NCI-H2107 (cell line): ENCODE measurements at regions not wholly inside any gene's neighbourhood (a gene's known extent, or its start where the extent isn't known, plus 50 kb on each side); places are given as distances from the start of the nearest gene placed in this dataset.
"Not testable (repeated sequence)": the region's sequence is repeated elsewhere in the genome, so short reads cannot be mapped to it uniquely, and the experiment has no call there.

Experiments
- DNase-seq: peaks from one replicate; lab custom pipeline; 2025; lab: John Stamatoyannopoulos, UW

DNA sequence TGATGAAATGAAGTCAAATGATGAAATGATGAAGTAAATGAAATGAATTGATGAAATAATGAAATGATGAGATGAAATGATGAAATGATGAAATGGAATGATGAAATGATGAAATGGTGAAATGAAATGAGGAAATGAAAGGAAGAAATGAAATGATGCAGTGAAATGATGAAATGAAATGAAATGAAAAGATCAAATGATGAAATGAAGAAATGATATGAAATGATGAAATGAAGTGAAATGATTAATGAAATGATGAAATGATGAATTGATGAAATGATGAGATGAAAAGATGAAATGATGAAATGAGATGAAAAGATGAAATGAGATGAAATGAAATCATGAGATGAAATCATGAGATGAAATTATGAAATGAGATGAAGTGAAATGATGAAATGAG is 139.2 kb upstream of the ERV3-1 start:
- DNase-seq: not testable (repeated sequence)

DNA sequence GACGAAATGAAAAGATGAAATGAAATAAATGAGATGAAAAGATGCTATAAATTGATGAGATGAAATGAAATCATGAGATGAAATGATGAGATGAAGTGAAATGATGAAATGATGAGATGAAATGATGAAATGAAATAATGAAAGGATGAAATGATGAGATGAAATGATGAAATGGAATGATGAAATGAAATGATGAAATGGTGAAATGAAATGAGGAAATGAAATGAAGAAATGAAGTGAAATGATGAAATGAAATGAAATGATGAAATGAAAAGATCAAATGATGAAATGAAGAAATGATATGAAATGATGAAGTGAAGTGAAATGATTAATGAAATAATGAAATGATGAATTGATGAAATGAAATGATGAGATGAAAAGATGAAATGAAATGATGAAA is 138.5 kb upstream of the ERV3-1 start:
- DNase-seq: not testable (repeated sequence)

DNA sequence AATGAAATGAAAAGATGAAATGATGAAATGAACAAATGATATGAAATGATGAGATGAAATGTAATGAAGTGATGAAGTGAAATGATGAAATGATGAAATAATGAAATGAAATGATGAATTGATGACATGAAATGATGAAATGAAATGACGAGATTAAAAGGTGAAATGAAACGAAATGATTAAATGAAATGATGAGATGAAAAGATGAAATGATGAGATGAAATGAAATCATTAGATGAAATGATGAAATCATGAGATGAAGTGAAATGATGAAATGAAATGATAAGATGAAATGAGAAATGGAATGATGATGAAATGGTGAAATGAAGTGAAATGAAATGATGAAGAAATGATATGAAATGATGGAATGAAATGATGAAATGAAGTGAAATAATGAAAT is 138.1 kb upstream of the ERV3-1 start:
- not testable (repeated sequence) for DNase-seq

DNA sequence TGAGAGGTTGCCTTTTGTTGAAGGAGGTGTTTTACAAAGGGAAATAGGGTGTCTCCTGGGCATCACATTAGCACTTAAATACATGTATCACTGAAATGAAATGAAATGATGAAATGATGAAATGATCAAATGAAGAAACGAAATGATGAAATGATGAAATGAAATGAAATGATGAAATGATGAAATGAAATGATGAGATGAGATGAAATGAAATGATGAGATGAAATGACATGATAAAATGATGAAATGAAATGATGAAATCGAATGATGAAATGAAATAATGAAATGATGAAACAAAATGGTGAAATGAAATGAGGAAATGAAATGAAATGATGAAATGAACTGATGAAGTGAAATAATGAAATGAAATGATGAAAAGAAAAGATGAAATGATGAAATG is 137.6 kb upstream of the ERV3-1 start:
- DNase-seq: not testable (repeated sequence)

DNA sequence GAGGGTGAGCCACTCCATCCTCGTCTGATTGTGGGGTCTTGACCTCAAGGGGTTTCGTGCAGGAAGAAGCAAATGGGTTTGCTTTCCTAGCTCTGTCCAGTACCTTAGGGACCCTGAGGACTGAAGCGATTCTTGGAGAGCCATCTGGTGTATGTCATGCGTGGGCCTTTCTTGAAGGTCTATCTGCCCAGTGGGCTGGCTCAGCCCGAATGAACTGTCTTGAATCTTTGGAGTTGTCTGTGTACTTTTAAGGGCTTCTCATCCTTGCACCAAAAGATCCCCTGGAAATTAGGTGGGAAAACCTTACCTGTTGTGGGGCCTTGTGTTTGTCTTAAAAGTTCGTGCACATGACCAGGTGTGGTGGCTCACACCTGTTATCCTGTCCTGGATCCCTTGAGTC is 135.4 kb upstream of the ERV3-1 start:
- DNase-seq: not testable (repeated sequence)

DNA sequence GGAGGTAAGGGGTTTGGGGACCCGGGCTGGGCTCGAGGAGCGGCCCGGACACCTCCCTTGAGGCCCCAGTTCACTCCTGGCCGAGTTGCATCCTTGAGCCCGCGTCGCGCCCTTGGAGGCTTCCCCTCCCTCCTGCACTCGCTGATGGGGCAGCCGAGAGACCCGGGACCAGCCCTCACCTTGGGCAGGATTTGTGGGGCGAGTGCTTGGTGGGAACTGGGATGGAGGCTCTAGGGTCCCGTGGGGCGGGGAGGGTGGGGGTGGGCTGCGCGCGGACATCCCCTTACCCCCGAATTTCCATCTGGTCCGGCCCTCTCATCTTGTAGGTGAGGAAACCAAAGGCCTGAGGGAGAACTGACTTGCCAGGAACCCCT is 134.9 kb upstream of the ERV3-1 start:
- DNase-seq: not testable (repeated sequence)

DNA sequence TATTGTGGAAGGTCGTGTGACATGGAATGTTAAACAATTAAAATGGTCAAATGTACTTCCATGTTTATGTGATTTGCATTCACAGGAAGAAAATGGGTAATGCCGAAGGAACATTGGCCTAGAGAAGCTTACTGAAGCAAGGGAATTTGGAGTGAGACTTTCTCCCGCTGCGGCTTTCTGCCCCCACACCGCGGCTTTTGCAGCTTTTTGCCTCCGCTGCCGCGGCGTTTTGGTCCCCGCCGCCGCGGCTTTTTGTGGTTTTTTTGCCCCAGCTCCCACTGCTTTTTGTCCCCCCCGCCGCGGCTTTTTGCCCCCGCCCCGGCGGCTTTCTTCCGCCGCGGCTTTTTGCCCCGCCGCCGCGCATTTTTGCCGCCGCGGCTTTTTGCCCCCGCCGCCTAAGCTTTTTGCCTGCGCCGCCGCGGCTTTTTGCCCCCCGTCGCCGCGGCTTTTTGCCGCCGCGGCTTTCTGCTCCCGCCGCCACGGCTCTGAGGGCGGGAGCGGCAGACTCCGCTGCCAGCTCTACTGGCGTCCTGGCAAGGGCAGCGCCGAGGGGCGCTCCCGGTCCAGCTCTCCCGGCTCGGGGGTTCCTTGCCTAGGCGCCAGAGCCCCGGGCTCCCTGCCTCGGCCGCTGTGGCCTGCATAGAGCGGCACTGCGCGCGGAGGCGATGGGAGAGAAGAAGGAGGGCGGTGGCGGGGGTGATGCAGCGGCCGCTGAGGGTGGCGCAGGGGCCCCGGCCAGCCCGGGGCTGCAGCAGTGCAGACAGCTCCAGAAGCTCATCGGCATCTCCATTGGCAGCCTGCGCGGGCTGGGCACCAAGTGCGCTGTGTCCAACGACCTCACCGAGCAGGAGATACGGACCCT is 134.3 kb upstream of the ERV3-1 start:
- DNase-seq: not testable (repeated sequence)

DNA sequence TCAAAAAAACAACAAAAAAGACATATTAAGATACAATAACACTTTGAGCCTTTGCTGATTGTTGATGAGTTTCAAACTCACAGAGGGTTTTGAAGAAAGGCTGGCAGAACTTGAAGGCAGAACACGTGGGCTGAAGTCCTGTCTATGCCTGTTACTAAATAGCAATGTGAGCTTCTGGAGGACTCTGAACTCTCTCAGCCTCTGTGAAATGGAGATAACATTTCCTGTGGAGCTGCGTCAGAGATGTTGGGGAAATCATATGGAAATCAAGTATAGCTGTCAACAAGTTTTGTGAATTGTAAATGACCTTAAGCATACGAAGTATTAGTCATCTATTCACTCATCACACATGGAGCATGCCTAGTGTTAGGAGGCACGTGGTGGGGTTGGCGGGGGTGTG is 130.4 kb upstream of the ERV3-1 start:
- DNase-seq: not testable (repeated sequence)

DNA sequence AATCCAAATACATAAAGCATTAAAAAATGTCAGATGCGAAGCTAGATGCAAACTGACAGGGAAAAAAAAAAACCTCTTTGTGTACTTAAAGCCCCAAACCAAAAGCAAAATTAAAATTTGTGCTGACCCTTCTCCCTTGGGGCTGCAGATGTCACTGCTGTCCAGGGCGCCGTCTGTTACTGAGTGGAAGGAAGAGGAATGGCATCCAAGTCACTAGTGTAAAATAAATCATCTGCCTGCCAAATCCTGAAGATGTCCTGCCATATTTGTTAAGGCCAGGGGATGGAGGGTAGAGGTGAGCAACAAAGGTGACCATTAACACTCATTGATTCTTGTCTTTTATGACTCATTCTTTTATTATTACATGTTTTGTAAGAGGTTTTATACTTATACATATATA is 126.6 kb upstream of the ERV3-1 start:
- DNase-seq: not testable (repeated sequence)

DNA sequence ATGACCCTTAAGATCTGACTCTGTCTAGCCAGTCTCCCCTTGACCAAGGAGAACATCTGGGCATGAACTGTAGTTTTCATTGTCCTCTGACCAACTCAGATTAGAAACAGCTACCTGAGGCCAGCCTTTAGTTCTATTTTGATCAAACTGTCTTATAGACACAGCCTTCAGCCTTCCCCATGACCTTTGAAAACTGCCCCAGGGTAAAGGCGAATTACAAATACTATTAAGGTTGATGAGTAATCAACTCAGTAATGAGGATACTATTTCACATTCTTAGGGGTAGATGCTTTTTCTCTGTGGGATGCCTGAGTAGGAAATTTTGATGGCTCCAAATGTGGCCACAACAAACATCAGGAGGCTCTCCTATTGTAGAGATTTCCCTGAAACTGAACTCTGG is 125.8 kb upstream of the ERV3-1 start:
- DNase-seq: not testable (repeated sequence)

DNA sequence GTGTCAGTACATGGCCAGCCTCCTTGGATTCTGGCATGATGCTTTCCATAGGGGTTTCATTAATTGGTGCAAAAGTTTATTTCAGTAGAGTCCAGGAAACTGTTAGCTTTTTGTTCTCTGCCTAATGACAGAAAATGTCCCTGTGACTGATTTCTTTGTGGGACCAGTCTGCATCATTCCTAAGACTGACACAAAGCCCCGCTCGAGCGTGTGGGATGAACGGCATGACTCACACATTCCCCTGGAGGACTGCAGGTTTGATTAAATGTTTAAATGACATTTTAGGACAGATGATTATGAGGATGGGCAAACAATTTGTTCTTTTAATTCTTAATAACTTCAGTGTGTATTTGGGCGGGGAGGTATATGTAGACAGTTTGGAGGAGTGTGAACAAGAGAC is 120.9 kb upstream of the ERV3-1 start:
- DNase-seq: not testable (repeated sequence)

DNA sequence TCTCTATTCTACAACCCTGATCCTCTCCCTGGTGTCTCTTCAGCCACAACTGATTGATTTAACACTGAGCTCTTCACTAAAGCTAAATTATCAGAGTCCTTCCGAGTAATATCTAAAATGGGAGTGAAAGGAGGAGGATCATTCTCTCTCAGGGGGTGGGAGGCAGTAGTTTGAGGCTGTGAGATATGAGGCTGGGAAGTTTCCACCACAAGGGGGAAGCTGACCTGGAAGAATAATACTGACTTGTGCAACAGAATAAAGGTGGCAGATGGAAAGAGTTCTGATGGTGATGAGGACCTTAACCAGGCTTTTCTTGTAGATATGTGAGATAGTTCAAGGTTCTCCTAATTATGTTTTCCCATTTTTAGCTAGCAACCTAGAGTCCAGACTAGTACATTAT is 118.1 kb upstream of the ERV3-1 start:
- not testable (repeated sequence) for DNase-seq

DNA sequence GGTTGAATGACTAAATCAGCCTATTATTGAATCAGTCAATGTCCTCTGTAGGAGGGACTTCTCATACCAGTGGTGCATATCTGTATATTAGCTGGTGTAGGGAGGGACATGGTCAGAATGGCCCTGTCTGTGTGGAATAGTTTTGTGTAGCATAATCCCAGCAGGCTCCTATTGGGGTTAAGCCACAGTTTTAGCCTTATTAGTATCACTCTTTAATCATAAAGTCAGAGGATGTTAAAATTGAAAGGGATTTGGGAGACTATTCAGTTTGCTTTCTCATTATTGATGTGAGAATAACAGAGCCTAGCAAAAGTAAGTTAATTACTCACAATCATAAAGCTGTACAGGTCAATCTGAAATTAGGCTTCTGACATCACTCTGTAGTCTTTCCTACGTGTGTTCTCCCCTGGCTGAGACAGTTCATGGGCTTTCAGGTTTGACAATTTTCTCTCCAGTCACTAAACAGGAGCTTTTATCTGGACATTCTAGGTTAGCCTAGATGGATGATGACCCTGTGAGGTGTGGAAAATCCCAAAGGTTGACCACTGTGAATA is 99.2 kb upstream of the ERV3-1 start:
- DNase-seq: not testable (repeated sequence)

DNA sequence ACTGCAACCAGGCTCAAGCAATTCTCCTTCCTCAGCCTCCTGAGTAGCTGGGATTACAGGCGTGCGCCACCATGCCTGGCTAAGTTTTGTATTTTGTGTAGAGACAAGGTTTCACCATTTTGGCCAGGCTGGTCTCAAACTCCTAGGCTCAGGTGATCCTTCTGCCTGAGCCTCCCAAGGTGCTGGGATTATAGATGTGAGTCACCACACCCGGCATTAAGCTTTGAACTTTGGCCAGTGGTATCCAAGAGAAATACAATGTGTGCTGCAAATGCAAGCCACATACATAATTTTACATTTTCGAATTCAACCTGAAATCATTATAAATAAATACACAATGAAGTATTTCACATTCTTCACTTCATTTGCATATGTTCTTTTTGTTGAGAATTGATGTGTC is 94.0 kb upstream of the ERV3-1 start:
- DNase-seq: not testable (repeated sequence)

DNA sequence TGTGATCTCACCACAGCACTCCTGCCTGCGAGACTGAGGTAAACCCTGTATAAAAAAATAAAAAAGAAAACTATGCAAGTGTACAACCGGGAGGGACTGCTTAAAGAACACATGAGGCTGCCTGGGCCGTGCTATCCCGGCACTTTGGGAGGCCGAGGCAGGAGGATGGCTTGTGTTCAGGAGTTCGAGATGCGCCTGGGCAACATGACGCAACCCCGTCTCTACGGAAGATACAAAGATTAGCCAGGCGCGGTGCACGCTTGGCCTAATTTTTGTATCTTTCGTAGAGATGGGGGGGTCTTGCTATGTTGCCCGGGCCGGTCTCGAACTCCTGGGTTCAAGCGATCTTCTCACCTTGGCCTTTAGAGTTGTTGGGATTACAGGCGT is 75.2 kb upstream of the ERV3-1 start:
- DNase-seq: not testable (repeated sequence)

DNA sequence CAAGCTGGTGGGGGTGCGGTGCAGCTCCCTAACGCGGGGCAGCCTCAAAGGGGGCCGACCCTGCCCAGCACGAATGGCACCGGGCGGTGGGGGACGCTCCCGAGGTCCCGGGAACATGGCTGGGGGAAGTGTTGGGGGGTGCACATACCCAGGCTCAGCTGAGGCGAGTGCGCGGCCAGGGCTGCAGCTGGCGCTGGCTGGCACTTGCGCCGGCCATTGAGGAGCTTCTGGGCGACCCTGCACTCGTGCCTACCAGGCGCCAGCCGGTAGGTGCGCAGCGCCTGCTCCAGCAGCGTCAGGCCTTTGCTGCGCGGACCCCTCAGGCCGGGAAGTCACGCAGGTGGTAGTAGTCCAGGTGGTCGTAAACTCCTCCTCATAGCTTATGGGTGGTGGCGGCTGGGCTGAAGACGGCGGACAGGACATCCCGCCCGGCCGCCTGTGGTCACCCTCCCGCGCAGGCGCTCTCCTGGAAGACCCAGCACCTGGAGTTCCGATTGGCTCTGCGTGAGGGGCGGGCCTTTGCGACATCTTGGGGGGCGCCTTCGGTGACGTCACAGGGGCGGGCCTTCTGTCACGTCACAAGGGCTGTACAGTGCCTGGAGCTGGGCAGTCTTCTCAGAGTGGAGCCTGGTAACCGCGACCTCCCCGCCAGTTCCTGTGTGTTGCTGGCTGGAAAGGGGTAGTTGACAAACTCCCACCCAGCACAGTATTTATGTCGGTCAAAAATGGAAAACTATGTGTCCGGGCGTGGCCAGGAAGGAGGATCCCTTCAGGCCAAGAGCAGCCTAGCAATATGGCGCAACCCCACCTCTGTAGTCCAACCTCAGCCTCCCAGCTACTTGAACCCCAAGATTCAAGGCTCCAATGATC is 74.5 kb upstream of the ERV3-1 start:
- DNase-seq: peak; percentile 68

DNA sequence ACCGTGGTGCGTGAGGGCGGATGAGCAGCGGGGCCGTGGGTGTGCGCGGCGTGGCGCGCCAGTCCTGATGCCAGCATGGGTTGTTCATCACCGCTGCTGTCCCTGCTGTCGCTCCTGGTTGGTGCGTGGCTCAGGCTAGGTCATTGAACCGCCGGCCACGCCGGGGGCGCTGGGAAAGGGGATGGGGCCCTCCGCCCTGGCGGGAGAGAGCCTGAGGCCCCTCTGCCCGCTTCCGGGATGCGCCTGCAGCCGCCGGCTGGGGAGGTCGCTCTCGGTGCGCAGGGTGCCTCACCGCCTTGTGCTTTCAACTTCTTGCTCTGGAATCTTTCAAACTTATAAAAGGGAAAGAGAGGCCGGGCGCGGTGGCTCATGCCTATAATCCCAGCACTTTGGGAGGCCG is 68.5 kb upstream of the ERV3-1 start:
- not testable (repeated sequence) for DNase-seq

DNA sequence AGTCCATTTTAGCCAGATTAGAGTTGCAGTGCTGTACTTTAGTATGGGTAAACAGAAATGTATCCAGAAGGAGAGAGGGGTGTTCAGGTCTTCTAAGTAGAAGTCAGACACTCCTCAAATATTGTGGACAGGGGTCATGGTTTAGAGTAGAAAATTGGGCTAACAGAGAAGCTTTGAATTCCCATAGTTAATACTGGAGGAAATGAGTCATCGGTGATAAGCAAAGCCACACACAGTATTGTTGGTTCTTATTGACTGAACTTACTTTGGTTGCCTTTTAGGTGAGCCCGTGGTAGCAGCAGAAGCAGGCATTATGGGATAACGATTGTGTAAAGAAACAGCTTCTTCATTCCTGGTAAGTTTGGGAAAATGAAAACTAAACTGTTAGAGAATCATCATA is 66.7 kb upstream of the ERV3-1 start:
- DNase-seq: not testable (repeated sequence)

DNA sequence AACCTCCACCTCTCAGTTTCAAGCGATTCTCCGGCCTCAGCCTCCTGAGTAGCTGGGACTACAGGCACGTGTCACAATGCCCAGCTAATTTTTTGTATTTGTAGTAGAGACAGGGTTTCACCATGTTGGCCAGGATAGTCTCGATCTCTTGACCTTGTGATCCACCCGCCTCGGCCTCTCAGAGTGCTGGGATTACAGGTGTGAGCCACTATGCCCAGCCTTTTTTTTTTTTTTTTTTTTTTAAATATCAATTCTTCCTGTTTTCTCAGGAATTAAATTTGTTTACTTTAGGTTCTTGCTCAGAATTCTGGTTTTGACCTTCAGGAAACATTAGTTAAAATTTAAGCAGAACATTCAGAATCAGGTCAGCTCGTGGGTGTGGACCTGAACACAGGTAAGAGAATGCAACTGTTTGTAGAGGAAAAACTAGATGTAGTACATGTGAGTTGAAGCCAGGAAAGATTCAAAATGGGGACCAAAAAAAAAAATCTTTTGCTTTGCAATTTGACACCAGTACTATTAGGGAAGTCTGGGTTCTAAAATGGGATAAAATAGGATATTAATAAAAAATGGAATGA is 65.5 kb upstream of the ERV3-1 start:
- DNase-seq: not testable (repeated sequence)

DNA sequence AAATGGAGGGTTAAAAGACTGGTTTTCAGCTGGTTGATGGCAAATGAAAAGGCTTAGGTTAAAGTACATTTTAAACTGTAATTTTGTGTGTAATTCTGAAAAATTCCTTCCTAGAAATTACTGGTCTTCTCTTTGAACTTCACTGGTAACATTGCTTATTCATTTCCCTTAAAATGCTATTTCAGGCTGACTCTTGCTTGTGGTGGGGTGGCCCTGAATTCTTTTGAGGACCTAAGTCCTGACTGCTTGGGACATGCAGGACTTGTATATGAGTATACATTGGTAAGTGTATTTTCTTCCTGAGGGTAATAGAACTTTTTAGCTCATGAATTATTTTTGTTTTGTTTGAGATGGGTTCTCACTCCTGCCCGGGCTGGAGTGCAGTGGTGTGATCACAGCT is 63.0 kb upstream of the ERV3-1 start:
- DNase-seq: not testable (repeated sequence)

DNA sequence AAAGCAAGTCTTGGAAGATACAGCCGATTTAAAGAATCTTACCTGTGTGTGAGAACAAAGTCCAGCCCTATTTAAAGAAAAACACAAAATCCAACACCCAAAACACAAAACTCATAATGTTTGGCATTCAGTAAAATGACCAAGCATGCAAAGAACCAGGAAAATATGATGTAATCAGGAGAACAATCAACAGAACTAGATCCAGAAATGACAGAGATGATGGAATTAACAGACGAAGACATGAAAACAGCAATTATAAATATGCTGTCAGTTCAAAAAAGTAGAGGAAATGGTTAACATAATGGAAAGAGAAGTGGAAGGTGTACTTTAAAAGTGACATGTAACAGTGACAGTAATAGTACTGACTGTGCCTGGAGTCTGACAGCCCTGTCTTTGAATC is 56.1 kb upstream of the ERV3-1 start:
- not testable (repeated sequence) for DNase-seq

DNA sequence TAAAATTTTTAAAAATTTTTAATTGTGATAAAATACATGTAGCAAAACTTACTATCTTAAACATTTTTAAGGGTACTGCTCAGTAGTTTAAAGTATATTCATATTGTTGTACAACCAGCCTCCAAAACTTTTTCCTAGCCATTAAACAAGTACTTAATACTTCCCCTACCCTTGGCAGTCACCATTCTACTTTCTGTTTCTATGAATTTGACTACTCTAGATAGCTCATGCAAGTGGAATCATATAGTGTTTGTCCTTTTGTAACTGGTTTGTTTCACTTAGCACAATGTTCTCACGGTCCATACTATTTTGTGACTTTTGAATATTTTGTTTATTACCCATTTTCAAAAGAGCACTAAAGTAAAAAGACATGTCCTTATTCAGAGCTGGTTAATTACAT is 52.8 kb upstream of the ERV3-1 start:
- not testable (repeated sequence) for DNase-seq
